Astrocyte of the spinal cord (primary cell): ENCODE measurements at regions not wholly inside any gene's neighbourhood (a gene's known extent, or its start where the extent isn't known, plus 50 kb on each side); places are given as distances from the start of the nearest gene placed in this dataset.
"Not testable (repeated sequence)": the region's sequence is repeated elsewhere in the genome, so short reads cannot be mapped to it uniquely, and the experiment has no call there.

ENCODE experiments used
- DNase-seq: peaks from one replicate; pipeline ENCODE4 v3.0.0; 2011; ENCODE audit warnings: low read depth, low spot score
- H3K4me3 ChIP-seq: 2 replicates; pipeline ENCODE4 v1.5.1; 2011; ENCODE audit warnings: low read depth, mild to moderate bottlenecking, low read length, moderate library complexity
- in situ Hi-C: cut with HindIII; loops from 2 replicates; pipeline ENCODE4 v1.10.0; 2017; ENCODE audit warnings: low sequenced_read_pairs
- TF ChIP-seq, protein P1 (sequence below): IDR thresholded peaks from 2 replicates; pipeline ENCODE4 v1.5.1; 2012; ENCODE audit warnings: low read depth, mild to moderate bottlenecking, low read length, inconsistent platforms

DNA sequence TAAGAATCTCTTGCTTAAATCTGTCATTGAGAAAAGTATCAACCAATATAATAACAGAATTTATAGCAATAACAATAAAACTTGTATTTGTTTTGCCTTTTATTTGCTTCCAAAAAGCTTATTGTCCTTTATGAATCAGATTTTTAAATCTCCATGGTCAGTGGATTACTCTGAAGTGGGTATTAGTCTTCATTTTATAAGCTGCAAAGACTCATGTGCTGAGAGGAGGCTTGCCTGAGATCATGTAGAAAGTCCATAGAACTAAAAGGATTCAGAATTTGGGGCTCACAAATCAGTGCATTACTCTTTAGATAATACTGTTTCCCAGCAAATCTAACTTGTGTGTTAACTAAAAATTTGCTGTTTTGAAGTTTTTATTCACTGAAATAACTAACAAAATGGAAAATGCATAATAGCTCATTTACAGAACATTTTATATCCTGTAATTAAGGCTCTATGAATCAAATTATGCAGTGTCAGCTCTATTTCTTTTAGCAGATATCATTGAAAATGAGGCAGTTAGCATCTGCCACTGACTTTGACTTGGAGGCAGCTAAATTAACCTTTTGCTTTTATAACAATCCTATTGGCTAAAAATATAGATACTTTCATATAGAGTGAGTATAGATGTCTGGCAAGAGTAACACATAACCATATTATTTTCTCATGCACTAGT is 781.1 kb upstream of the CITED2 start:
- H3K4me3 ChIP-seq, result no peak overlapping the region
- TF ChIP-seq, protein P1, sequence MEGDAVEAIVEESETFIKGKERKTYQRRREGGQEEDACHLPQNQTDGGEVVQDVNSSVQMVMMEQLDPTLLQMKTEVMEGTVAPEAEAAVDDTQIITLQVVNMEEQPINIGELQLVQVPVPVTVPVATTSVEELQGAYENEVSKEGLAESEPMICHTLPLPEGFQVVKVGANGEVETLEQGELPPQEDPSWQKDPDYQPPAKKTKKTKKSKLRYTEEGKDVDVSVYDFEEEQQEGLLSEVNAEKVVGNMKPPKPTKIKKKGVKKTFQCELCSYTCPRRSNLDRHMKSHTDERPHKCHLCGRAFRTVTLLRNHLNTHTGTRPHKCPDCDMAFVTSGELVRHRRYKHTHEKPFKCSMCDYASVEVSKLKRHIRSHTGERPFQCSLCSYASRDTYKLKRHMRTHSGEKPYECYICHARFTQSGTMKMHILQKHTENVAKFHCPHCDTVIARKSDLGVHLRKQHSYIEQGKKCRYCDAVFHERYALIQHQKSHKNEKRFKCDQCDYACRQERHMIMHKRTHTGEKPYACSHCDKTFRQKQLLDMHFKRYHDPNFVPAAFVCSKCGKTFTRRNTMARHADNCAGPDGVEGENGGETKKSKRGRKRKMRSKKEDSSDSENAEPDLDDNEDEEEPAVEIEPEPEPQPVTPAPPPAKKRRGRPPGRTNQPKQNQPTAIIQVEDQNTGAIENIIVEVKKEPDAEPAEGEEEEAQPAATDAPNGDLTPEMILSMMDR, result no peak
- no peak for DNase-seq
- in situ Hi-C loops, result no loop called here

DNA sequence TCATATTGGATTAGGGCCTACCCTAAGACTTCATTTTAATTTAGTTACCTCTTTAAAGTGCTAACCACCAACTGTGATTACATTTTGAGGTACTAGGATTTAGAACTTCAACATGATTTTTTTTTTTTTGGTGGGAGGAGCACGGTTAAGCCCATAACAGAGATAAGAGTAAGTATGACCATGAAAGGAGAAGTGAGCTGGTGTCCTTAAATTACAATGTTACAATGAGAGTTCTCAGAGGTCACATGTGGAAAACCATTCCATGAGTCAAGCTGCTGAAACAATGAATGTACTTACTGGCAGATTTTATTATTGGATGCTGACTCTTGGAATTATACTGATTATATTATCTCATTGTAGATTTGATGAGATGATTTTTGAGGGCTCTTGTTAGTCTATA is 779.3 kb upstream of the CITED2 start:
- TF ChIP-seq, protein P1, result no peak
- in situ Hi-C loops, result no loop called here
- H3K4me3 ChIP-seq, result no peak overlapping the region
- DNase-seq, result peak; percentile 14

DNA sequence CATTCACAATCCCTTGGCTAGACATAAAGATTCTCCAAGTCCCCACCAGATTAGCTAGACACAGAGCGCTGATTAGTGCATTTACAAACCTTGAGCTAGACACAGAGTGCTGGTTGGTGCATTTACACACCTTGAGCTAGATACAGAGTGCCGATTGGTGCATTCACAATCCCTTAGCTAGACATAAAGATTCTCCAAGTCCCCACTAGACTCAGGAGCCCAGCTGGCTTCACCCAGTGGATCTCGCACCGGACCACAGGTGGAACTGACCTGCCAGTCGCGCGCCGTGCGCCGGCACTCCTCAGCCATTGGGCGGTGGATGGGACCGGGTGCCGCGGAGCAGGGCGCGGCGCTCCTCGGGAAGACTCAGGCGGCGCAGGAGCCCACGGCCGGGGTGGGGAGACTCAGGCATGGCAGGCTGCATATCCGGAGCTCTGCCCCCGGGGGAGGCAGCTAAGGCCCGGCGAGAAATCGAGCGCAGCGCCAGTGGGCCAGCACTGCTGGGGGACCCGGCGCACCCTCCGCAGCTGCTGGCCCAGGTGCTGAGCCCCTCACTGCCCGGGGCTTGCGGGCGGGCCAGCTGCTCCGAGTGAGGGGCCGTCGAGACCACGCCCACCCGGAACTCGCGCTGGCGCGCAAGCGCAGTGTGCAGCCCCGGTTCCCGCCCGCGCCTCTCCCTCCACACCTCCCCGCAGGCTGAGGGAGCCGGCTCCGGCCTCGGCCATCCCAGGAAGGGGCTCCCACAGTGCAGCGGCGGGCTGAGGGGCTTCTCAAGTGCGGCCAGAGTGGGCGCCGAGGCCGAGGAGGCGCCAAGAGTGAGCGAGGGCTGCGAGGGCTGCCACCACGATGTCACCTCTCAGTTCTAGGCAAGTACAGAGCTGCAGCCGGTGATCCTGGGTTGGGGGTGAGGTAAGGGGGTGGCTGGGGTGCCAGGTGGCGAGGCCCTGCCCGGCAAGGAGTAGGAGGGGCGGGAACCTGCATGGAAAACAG is 773.7 kb upstream of the CITED2 start:
- H3K4me3 ChIP-seq, DNase-seq, in situ Hi-C loops: not testable (repeated sequence)

DNA sequence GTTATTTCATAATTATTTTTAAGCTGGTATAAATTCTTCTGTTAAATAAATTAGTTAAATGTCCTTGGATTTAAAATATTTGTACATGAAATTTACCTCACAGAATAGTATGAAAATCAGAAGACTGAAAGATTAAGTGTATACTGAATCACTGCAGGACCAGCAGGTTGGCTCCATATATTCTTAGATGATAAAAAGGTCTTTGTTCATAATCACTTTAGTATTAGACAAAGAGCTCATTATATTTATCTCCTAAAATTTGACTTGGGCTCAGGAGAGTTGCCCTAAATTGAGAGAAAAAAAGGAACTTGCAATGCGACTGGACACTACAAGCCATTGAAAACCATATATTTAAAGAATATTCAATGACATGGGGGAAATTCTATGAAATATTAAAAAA is 766.4 kb upstream of the CITED2 start:
- no peak overlapping the region for H3K4me3 ChIP-seq
- TF ChIP-seq, protein P1, result no peak
- in situ Hi-C loops, result no loop called here
- no peak for DNase-seq

DNA sequence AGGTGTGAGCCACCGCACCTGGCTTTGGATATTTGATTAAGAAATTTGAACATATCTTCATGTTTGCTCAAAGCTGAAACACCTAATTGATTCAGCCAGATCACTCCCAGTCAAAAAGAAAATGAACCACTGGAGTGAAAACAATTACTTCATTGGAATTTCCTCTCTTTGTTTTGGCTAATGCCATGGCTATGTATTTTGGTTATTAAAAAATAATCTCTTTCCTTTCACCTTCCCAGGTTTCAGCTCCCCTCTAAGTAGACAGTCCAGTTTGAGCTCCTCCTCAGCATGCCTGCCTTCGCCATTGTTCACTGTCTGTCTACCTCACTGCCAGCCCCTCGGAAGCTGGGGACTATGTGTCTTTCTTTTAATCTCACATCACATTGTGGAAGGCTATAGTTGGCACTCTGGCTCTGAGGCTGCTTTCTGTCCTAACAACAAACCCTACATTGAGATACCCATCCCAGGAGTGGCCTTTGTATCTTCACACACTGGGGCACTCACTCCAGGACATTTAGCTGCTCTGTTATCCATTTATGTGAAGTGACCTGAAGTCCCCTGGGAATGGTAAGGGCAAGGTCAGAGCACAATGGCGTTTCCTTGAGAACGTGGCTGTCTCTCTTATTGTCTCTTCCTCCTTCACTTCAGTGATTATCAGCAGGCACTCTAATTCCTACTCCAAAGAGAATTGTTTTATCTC is 764.0 kb upstream of the CITED2 start:
- no peak for DNase-seq
- H3K4me3 ChIP-seq, result no peak overlapping the region
- in situ Hi-C loops, result no loop called here
- TF ChIP-seq, protein P1, result no peak

DNA sequence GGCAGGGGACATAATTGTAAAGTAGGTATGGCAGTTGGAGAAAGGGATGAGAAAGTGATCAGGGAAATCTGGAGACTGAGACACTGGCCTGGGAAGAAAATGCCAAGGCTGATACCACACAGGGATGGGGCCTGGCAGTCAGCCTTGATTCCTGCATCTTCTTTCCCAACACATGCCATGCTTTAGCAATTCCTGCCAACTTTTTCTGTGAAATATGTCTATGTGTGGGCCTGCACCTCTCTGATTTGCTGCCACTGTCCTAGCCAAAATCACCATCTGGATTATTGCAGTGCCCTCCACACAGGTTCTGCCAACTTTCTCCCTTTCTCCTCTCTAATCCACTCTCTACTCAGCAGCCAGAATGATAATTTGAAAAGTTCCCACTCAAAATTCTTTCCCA is 759.8 kb upstream of the CITED2 start:
- in situ Hi-C loops, result no loop called here
- DNase-seq, result no peak
- TF ChIP-seq, protein P1, result no peak
- H3K4me3 ChIP-seq, result no peak overlapping the region
